H1 (cell line): ENCODE measurements at regions not wholly inside any gene's neighbourhood (a gene's known extent, or its start where the extent isn't known, plus 50 kb on each side); places are given as distances from the start of the nearest gene placed in this dataset.

Experiments
- CTCF ChIA-PET: fragments of 300-600 bp; sonication (Branson Sonifier 250); formaldehyde crosslinking; loops from one replicate; lab custom pipeline; 2021; ENCODE audit not compliant: partially characterized antibody; lab: Charles Lee
- POLR2A ChIA-PET: fragments of 300-600 bp; sonication (Branson Sonifier 250); formaldehyde crosslinking; loops from one replicate; lab custom pipeline; 2021; ENCODE audit warnings: inconsistent platforms; ENCODE audit not compliant: partially characterized antibody; lab: Charles Lee
- DNase-seq, 2 experiments: peaks; one replicate each; pipeline versions ENCODE4 v3.0.0 to v3.0.0-alpha.2; 2010 to 2022; ENCODE audit warnings: low spot score in 2 of 2, low read depth in 1 of 2, mixed read lengths in 1 of 2
- FAIRE-seq: peaks from 2 replicates; lab custom pipeline; 2011; peaks lifted over from hg19 to GRCh38; lab: Jason Lieb, UNC
- H2AFZ ChIP-seq: 2 replicates; pipeline ENCODE4 v1.8.1; 2012; ENCODE audit warnings: low read length, inconsistent platforms
- H2AK5ac ChIP-seq: 2 replicates; pipeline ENCODE4 v1.6.1; 2013; ENCODE audit warnings: low read depth, low read length
- H2BK120ac ChIP-seq: replicated peaks from 2 replicates; pipeline ENCODE3; 2013; ENCODE audit warnings: low read depth, low read length, inconsistent platforms
- H2BK12ac ChIP-seq: 2 replicates; pipeline ENCODE4 v1.6.1; 2013; ENCODE audit warnings: low read depth, low read length
- H2BK15ac ChIP-seq: 2 replicates; pipeline ENCODE4 v1.6.1; 2013; ENCODE audit warnings: low read length
- H2BK20ac ChIP-seq: 2 replicates; pipeline ENCODE4 v1.6.1; 2013; ENCODE audit warnings: low read length
- H2BK5ac ChIP-seq: 2 replicates; pipeline ENCODE4 v1.6.1; 2013; ENCODE audit warnings: low read depth, low read length
- H3K14ac ChIP-seq: 2 replicates; pipeline ENCODE4 v1.6.1; 2013; ENCODE audit warnings: inconsistent platforms; ENCODE audit not compliant: insufficient read length
- H3K18ac ChIP-seq: 2 replicates; pipeline ENCODE4 v1.6.1; 2013; ENCODE audit warnings: low read length; ENCODE audit errors: extremely low read depth
- H3K23ac ChIP-seq: 2 replicates; pipeline ENCODE4 v1.6.1; 2013; ENCODE audit warnings: inconsistent platforms; ENCODE audit not compliant: insufficient read length
- H3K23me2 ChIP-seq: 2 replicates; pipeline ENCODE4 v1.6.1; 2013; ENCODE audit warnings: low read depth, low read length
- H3K27ac ChIP-seq: 2 replicates; pipeline ENCODE4 v1.6.1; 2011; ENCODE audit warnings: low read depth, low read length, inconsistent platforms
- H3K27me3 ChIP-seq, 4 experiments: replicated peaks in 1 of 4; 1 replicate in 1 of 4; 2 replicates in 3 of 4; pipeline versions ENCODE4 v1.6.1 to v1.8.1; 2011 to 2013; ENCODE audit warnings: low read length in 3 of 4, mild to moderate bottlenecking in 3 of 4, inconsistent platforms in 2 of 4, mixed read lengths in 2 of 4, moderate library complexity in 1 of 4; ENCODE audit not compliant: control insufficient read depth in 3 of 4, insufficient read depth in 3 of 4; ENCODE audit errors: extremely low read depth in 1 of 4
- H3K36me3 ChIP-seq, 4 experiments: 2 replicates each; pipeline versions ENCODE4 v1.6.1 to v1.8.1; 2011 to 2013; ENCODE audit warnings: mild to moderate bottlenecking in 4 of 4, low read length in 3 of 4, moderate library complexity in 2 of 4, control low read depth in 1 of 4, inconsistent platforms in 1 of 4; ENCODE audit not compliant: insufficient read depth in 4 of 4, control insufficient read depth in 2 of 4
- H3K4ac ChIP-seq: replicated peaks from 2 replicates; pipeline ENCODE3; 2013; ENCODE audit warnings: low read length, low read depth, mixed read lengths, inconsistent platforms; ENCODE audit not compliant: insufficient read length
- H3K4me1 ChIP-seq, 4 experiments: replicated peaks in 1 of 4; 1 replicate in 1 of 4; 2 replicates in 3 of 4; pipeline versions ENCODE4 v1.6.1 to v1.8.1; 2011 to 2013; ENCODE audit warnings: low read length in 3 of 4, inconsistent platforms in 2 of 4, mixed read lengths in 1 of 4; ENCODE audit not compliant: insufficient read depth in 4 of 4, control insufficient read depth in 3 of 4
- H3K4me2 ChIP-seq, 2 experiments: 2 replicates each; pipeline versions ENCODE4 v1.6.1 to v1.8.1; 2011 to 2013; ENCODE audit warnings: low read depth in 2 of 2, low read length in 2 of 2, control low read depth in 1 of 2, inconsistent platforms in 1 of 2, mild to moderate bottlenecking in 1 of 2; ENCODE audit not compliant: insufficient read depth in 1 of 2
- H3K4me3 ChIP-seq, 4 experiments: fragments of 200-600, 300-600 bp in 1 of 4; sonication (generic), shearing (Covaris generic), sonication (Bioruptor Twin) in 1 of 4; 2 replicates each; pipeline versions ENCODE4 v1.5.1 to v1.8.1; 2011 to 2016; ENCODE audit warnings: low read length in 4 of 4, low read depth in 3 of 4, control low read depth in 2 of 4, inconsistent platforms in 2 of 4, mild to moderate bottlenecking in 2 of 4, mixed read lengths in 1 of 4, moderate library complexity in 1 of 4; ENCODE audit not compliant: insufficient read depth in 2 of 4; ENCODE audit errors: extremely low read depth in 1 of 4
- H3K56ac ChIP-seq: replicated peaks from 2 replicates; pipeline ENCODE3; 2013; ENCODE audit warnings: low read depth, mild to moderate bottlenecking, mixed read lengths, low read length, inconsistent platforms; ENCODE audit not compliant: insufficient read length
- H3K79me1 ChIP-seq: 2 replicates; pipeline ENCODE4 v1.6.1; 2013; ENCODE audit warnings: low read depth, low read length, control low read depth
- H3K79me2 ChIP-seq, 2 experiments: 2 replicates each; pipeline versions ENCODE4 v1.6.1 to v1.8.1; 2012 to 2013; ENCODE audit warnings: low read length in 2 of 2, mild to moderate bottlenecking in 2 of 2, inconsistent platforms in 1 of 2; ENCODE audit not compliant: insufficient read depth in 2 of 2, control insufficient read depth in 1 of 2
- H3K9ac ChIP-seq, 4 experiments: replicated peaks in 1 of 4; 1 replicate in 1 of 4; 2 replicates in 3 of 4; pipeline versions ENCODE4 v1.6.1 to v1.8.1; 2011 to 2013; ENCODE audit warnings: low read depth in 3 of 4, low read length in 3 of 4, control low read depth in 2 of 4, mild to moderate bottlenecking in 2 of 4, moderate library complexity in 2 of 4, inconsistent platforms in 1 of 4; ENCODE audit errors: extremely low read depth in 1 of 4
- H3K9me3 ChIP-seq, 2 experiments: 2 replicates each; pipeline versions ENCODE4 v1.6.1 to v1.8.1; 2012 to 2013; ENCODE audit warnings: mild to moderate bottlenecking in 2 of 2, moderate library complexity in 2 of 2, control low read depth in 1 of 2, inconsistent platforms in 1 of 2, low read depth in 1 of 2, low read length in 1 of 2, mixed read lengths in 1 of 2; ENCODE audit not compliant: insufficient read depth in 2 of 2
- H4K20me1 ChIP-seq, 2 experiments: replicated peaks in 1 of 2; 2 replicates each; pipeline versions ENCODE3 to v1.8.1; 2011 to 2013; ENCODE audit warnings: inconsistent platforms in 2 of 2, low read length in 2 of 2, mild to moderate bottlenecking in 1 of 2; ENCODE audit not compliant: insufficient read depth in 2 of 2, control insufficient read depth in 1 of 2
- H4K5ac ChIP-seq: 2 replicates; pipeline ENCODE4 v1.6.1; 2013; ENCODE audit warnings: low read length, low read depth, mixed read lengths, inconsistent platforms; ENCODE audit not compliant: insufficient read length
- H4K8ac ChIP-seq: 2 replicates; pipeline ENCODE4 v1.8.0; 2013; ENCODE audit warnings: mild to moderate bottlenecking, moderate library complexity, low read length, inconsistent platforms; ENCODE audit not compliant: insufficient read depth; ENCODE audit errors: extremely low read depth
- H4K91ac ChIP-seq: replicated peaks from 2 replicates; pipeline ENCODE3; 2013; ENCODE audit warnings: low read length, mixed read lengths, inconsistent platforms; ENCODE audit not compliant: insufficient read length
- NANOG ChIP-seq: IDR thresholded peaks from 2 replicates; pipeline ENCODE4 v1.6.1; 2011; ENCODE audit warnings: low read length, low read depth, mild to moderate bottlenecking, inconsistent platforms; ENCODE audit not compliant: insufficient read depth, poor library complexity, severe bottlenecking
- TEAD4 ChIP-seq: IDR thresholded peaks from 2 replicates; pipeline ENCODE4 v1.6.1; 2012; ENCODE audit warnings: low read depth, low read length, inconsistent platforms, mixed read lengths
- WGBS, 2 experiments: shearing (Covaris generic) in 1 of 2; methylation state at CpG; one replicate each; pipeline versions ENCODE4 v1.1.6 to v1.1.7; 2013 to 2015; ENCODE audit warnings: low lambda C conversion rate in 2 of 2, mixed read lengths in 2 of 2, inconsistent platforms in 1 of 2, low coverage in 1 of 2, missing lambda C conversion rate in 1 of 2; ENCODE audit not compliant: insufficient replicate concordance in 2 of 2, insufficient coverage in 1 of 2, insufficient read length in 1 of 2; ENCODE audit errors: extremely low coverage in 1 of 2, missing lambda C conversion rate in 1 of 2; 5-methylcytosine and 5-hydroxymethylcytosine counted together

DNA sequence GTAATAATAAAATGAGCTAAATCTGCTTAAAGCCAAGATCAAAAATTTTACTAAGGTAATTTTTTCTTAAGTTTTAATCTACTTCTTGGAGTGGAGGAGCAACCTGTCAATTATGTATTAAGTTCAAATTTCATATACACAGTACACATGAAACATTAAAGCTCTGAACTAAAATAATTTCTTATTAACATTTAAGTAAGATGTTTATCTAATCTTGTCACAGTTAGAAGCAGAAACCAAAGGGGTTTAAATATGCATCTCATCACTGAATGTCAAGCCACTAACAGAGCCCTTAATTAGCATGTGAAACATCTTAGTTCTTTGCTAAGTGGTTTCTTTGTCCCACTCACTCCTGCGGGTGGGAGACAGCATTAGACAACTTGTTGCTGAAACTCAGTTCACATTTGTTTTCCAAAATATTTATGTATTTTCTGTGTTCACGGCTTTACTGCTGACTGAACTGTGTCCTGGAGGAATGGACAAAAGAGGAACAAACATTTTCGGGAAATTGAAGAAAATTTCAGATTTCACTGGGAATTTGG, 130.9 kb upstream of the MBL2 start:
- Histone ChIP-seq H2BK120ac (no peak overlapping the region), H2AFZ (no peak overlapping the region), H4K5ac (peak overlapping the region; percentile 82), H3K23ac (no peak overlapping the region), H3K4me3 (peak overlapping the region in 1 of 4 experiments; percentile 12; a peak in 1 of 8 replicates), H3K9ac (no peak overlapping the region), H3K23me2 (no peaks in the 10 kb centered on the region), H2BK12ac (no peak overlapping the region; the same call in 1 of the 2 replicates), H3K36me3 (no peaks in the 10 kb centered on the region), H2BK15ac (no peak overlapping the region), H3K79me2 (no peaks in the 10 kb centered on the region), H2AK5ac (no peak overlapping the region), H3K27me3 (no peaks in the 10 kb centered on the region), H3K56ac (no peak overlapping the region), H3K4me2 (peak overlapping the region in 1 of 2 experiments; percentile 35; a peak in 1 of 4 replicates), H4K20me1 (no peaks in the 10 kb centered on the region), H2BK20ac (no peak overlapping the region), H3K4ac (no peak overlapping the region), H3K27ac (peak overlapping the region; percentile 66; the same call in 1 of the 2 replicates), H2BK5ac (peak overlapping the region; percentile 41; the same call in 1 of the 2 replicates), H4K8ac (no peak overlapping the region), H3K79me1 (no peaks in the 10 kb centered on the region), H4K91ac (no peak overlapping the region), H3K9me3 (no peaks in the 10 kb centered on the region), H3K14ac (no peak overlapping the region), H3K4me1 (peaks cover 0 to 12% (median 7%) of the 10 kb centered on the region in 4 experiments; a peak in 5 of 7 replicates), H3K18ac (no peak overlapping the region)
- 6% methylated on average over 3 of the region's 3 CpGs; no CpG with 5 or more reads in 1 of the 2 experiments for WGBS, 2 experiments
- POLR2A ChIA-PET, result no interaction called here
- DNase-seq, result no peak
- peak; percentile 88 for FAIRE-seq
- CTCF ChIA-PET, result no interaction called here
- TF ChIP-seq NANOG (peak; percentile 93), TEAD4 (0 out of 2 replicates have a peak, but pooled peaks have one; percentile 7)
